ENCODE measurements at regions not wholly inside any gene's neighbourhood (a gene's known extent, or its start where the extent isn't known, plus 50 kb on each side); places are given as distances from the start of the nearest gene placed in this dataset.

GRCh38 chr18:63065172-63065571 is 254.4 kb downstream of the BCL2 start:
- TF ChIP-seq CTCF (IDR thresholded peaks at IDR 0.05) (no peak), POLR2A (IDR thresholded peaks at IDR 0.05) (no peak)

GRCh38 chr18:63063171-63063570 is 256.4 kb downstream of the BCL2 start:
- Histone ChIP-seq H3K4me3 (no peak overlapping the region), H3K36me3 (no peaks in the 10 kb centered on the region), H3K27me3 (peaks cover 0 to 4% (median 0%) of the 10 kb centered on the region in 9 donors), H3K27ac (no peak overlapping the region), H3K9me3 (no peaks in the 10 kb centered on the region), H3K4me1 (no peaks in the 10 kb centered on the region)
- DNase-seq (no peak), ATAC-seq (no peak)
- 67 to 77% (median 76%) methylated on average over 10 of the region's 10 CpGs for WGBS, 4 donors
- TF ChIP-seq CTCF (IDR thresholded peaks at IDR 0.05) (no peak), POLR2A (IDR thresholded peaks at IDR 0.05) (no peak)
- intact Hi-C loops (cut with DNase I), result no loop called here

More at GRCh38 chr18:63065172-63065571, 254.4 kb downstream of the BCL2 start:
- Histone ChIP-seq H3K9me3 (no peaks in the 10 kb centered on the region), H3K27me3 (peaks cover 0 to 4% (median 0%) of the 10 kb centered on the region in 9 donors), H3K4me3 (no peak overlapping the region), H3K36me3 (no peaks in the 10 kb centered on the region), H3K4me1 (no peaks in the 10 kb centered on the region), H3K27ac (no peak overlapping the region)
- DNase-seq (no peak), ATAC-seq (no peak)
- 85 to 91% (median 88%) methylated on average over 10 of the region's 10 CpGs for WGBS, 4 donors
- intact Hi-C loops (cut with DNase I), result no loop called here

GRCh38 chr18:63062246-63062645 is 257.3 kb downstream of the BCL2 start:
- Histone ChIP-seq H3K4me3 (no peak overlapping the region), H3K27me3 (peaks cover 0 to 4% (median 0%) of the 10 kb centered on the region in 9 donors), H3K27ac (no peak overlapping the region), H3K36me3 (no peaks in the 10 kb centered on the region), H3K9me3 (no peaks in the 10 kb centered on the region), H3K4me1 (no peaks in the 10 kb centered on the region)
- WGBS, 4 donors, result 64 to 78% (median 71%) methylated on average over 4 of the region's 4 CpGs
- no peak for TF ChIP-seq CTCF (IDR thresholded peaks at IDR 0.05)
- TF ChIP-seq POLR2A (IDR thresholded peaks at IDR 0.05), result no peak
- intact Hi-C loops (cut with DNase I), result no loop called here
- DNase-seq (no peak), ATAC-seq (peak in 1 of 4 donors; percentile 24)

DNA sequence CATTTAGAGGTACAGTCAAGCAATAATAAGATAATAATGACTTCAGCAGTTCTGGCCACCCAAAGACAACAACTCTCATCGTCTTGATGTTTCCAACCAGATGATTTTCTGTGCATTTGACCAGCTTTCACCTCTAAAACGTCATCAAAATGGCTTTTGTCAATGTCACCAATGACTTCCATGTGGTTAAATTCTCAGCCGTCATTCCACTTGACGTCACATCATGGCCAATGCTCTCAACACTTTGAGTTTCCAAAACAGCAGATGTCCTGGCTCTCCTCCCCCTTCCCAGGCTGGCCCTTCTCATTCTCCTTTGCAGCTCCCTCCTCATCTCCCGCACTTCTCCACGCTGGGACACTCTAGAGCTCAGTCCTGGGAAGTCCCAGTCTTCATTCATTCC is 258.3 kb downstream of the BCL2 start:
- H3K27ac ChIP-seq, result no peak overlapping the region

More for the DNA sequence above, 258.3 kb downstream of the BCL2 start:
- ATAC-seq, result no peak
- Histone ChIP-seq H3K4me1 (no peaks in the 10 kb centered on the region), H3K4me3 (no peak overlapping the region), H3K9me3 (no peaks in the 10 kb centered on the region), H3K27me3 (peaks cover 0 to 4% (median 0%) of the 10 kb centered on the region in 9 donors), H3K36me3 (no peaks in the 10 kb centered on the region)
- no peak for TF ChIP-seq POLR2A (IDR thresholded peaks at IDR 0.05)
- TF ChIP-seq CTCF (IDR thresholded peaks at IDR 0.05), result no peak
- intact Hi-C loops (cut with DNase I), result no loop called here
- DNase-seq, result no peak
- WGBS, 4 donors, result 66 to 81% (median 71%) methylated on average over 6 of the region's 6 CpGs

Data from heart left ventricle (tissue), 16 donors.